Neural progenitor cell (in vitro differentiated cells): ENCODE measurements at regions not wholly inside any gene's neighbourhood (a gene's known extent, or its start where the extent isn't known, plus 50 kb on each side); places are given as distances from the start of the nearest gene placed in this dataset.

Experiments
- DNase-seq: peaks from one replicate; pipeline ENCODE4 v3.0.0-alpha.2; 2016; ENCODE audit warnings: low spot score
- H2AFZ ChIP-seq: fragments of 200-600 bp; sonication (generic); replicated peaks from 2 replicates; pipeline ENCODE4 v1.6.1; 2016; ENCODE audit warnings: antibody characterized with exemption
- H3F3A ChIP-seq: fragments of 200-600 bp; sonication (generic); 2 replicates; pipeline ENCODE4 v1.6.1; 2016; ENCODE audit warnings: antibody characterized with exemption, low read depth
- H3K27ac ChIP-seq: fragments of 200-600 bp; sonication (generic); 2 replicates; pipeline ENCODE4 v1.5.1; 2016; ENCODE audit warnings: mild to moderate bottlenecking
- H3K27me3 ChIP-seq: fragments of 200-600 bp; sonication (generic); 2 replicates; pipeline ENCODE4 v1.6.1; 2016; ENCODE audit warnings: mild to moderate bottlenecking, moderate library complexity
- H3K36me3 ChIP-seq: fragments of 200-600 bp; sonication (generic); 2 replicates; pipeline ENCODE4 v1.5.1; 2016
- H3K4me1 ChIP-seq: fragments of 200-600 bp; sonication (generic); 2 replicates; pipeline ENCODE4 v1.6.1; 2016; ENCODE audit warnings: mixed run types
- H3K4me2 ChIP-seq: fragments of 200-600 bp; sonication (generic); 2 replicates; pipeline ENCODE4 v1.6.1; 2016
- H3K4me3 ChIP-seq: fragments of 200-600 bp; sonication (generic); 2 replicates; pipeline ENCODE4 v1.5.1; 2016
- H3K79me2 ChIP-seq: fragments of 200-600 bp; sonication (generic); 2 replicates; pipeline ENCODE4 v1.6.1; 2016; ENCODE audit warnings: low read depth
- H3K9ac ChIP-seq: fragments of 200-600 bp; sonication (generic); 2 replicates; pipeline ENCODE4 v1.6.1; 2016
- H3K9me3 ChIP-seq: fragments of 200-600 bp; sonication (generic); 2 replicates; pipeline ENCODE4 v1.5.1; 2016; ENCODE audit warnings: low read depth
- H4K20me1 ChIP-seq: fragments of 200-600 bp; sonication (generic); 2 replicates; pipeline ENCODE4 v1.6.1; 2016; ENCODE audit warnings: low read depth
- H3K27ac Mint-ChIP-seq: 3 replicates; pipeline ENCODE4 v1.8.0; 2021; ENCODE audit warnings: mixed read lengths
- H3K27me3 Mint-ChIP-seq: 2 replicates; pipeline ENCODE4 v1.8.0; 2022; ENCODE audit warnings: low read depth, mild to moderate bottlenecking, inconsistent platforms, moderate library complexity, mixed read lengths; ENCODE audit not compliant: insufficient read depth
- H3K36me3 Mint-ChIP-seq: 3 replicates; pipeline ENCODE4 v1.8.0; 2021; ENCODE audit warnings: mixed read lengths
- H3K4me1 Mint-ChIP-seq: 3 replicates; pipeline ENCODE4 v1.8.0; 2021; ENCODE audit warnings: mixed read lengths
- H3K4me3 Mint-ChIP-seq: 3 replicates; pipeline ENCODE4 v1.8.0; 2021; ENCODE audit warnings: mild to moderate bottlenecking, moderate library complexity, mixed read lengths
- H3K9me3 Mint-ChIP-seq: 3 replicates; pipeline ENCODE4 v1.8.0; 2020; ENCODE audit warnings: mixed read lengths
- EZH2 ChIP-seq: fragments of 200-600 bp; sonication (generic); IDR thresholded peaks from 2 replicates; pipeline ENCODE4 v1.6.1; 2017; ENCODE audit warnings: antibody characterized with exemption, mild to moderate bottlenecking, moderate library complexity
- EZH2phosphoT487 ChIP-seq: fragments of 200-600 bp; sonication (generic); IDR thresholded peaks from 2 replicates; pipeline ENCODE4 v1.6.1; 2017; ENCODE audit warnings: antibody characterized with exemption
- TF ChIP-seq, protein P1 (sequence below): fragments of 200-600 bp; sonication (generic); IDR thresholded peaks from 2 replicates; pipeline ENCODE4 v1.5.1; 2017; ENCODE audit warnings: antibody characterized with exemption, mild to moderate bottlenecking

DNA sequence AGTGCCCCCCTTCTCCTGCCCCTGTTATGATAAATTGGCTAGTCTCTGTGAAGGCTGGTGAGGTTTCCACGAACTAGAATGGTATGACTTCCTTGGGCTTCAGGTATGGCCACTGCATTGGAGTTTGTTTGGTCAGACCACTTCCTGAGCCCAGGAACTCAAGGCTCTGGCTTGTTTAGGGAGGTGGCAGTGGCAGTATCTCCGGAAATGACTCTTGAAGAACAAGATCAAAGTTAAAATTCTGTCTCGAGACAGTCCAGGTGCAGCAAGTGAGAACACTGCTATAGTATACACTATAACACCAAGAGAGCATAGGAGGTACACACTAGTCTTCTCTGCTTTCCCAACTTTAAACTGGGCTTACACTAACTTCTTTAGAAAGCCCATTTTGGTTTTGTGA lies 309.1 kb downstream of the KLF12 start:
- Mint-ChIP-seq H3K27ac (no peak overlapping the region), H3K9me3 (peaks cover 5% of the 10 kb centered on the region), H3K4me3 (no peak overlapping the region), H3K4me1 (no peaks in the 10 kb centered on the region), H3K27me3 (peaks cover 6% of the 10 kb centered on the region), H3K36me3 (peaks cover 12% of the 10 kb centered on the region)
- H3K9ac ChIP-seq = no peak overlapping the region
- TF ChIP-seq, protein P1, sequence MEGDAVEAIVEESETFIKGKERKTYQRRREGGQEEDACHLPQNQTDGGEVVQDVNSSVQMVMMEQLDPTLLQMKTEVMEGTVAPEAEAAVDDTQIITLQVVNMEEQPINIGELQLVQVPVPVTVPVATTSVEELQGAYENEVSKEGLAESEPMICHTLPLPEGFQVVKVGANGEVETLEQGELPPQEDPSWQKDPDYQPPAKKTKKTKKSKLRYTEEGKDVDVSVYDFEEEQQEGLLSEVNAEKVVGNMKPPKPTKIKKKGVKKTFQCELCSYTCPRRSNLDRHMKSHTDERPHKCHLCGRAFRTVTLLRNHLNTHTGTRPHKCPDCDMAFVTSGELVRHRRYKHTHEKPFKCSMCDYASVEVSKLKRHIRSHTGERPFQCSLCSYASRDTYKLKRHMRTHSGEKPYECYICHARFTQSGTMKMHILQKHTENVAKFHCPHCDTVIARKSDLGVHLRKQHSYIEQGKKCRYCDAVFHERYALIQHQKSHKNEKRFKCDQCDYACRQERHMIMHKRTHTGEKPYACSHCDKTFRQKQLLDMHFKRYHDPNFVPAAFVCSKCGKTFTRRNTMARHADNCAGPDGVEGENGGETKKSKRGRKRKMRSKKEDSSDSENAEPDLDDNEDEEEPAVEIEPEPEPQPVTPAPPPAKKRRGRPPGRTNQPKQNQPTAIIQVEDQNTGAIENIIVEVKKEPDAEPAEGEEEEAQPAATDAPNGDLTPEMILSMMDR = no peak
- TF ChIP-seq EZH2phosphoT487 = no peak
- no peak for TF ChIP-seq EZH2
- H2AFZ ChIP-seq = no peak overlapping the region
- H3K36me3 ChIP-seq = no peaks in the 10 kb centered on the region
- H3K4me2 ChIP-seq = no peak overlapping the region
- no peaks in the 10 kb centered on the region for H3K79me2 ChIP-seq
- no peaks in the 10 kb centered on the region for H4K20me1 ChIP-seq
- no peaks in the 10 kb centered on the region for H3K9me3 ChIP-seq
- H3F3A ChIP-seq = no peaks in the 10 kb centered on the region
- H3K4me1 ChIP-seq = peaks cover 5% of the 10 kb centered on the region
- no peak for DNase-seq
- no peak overlapping the region for H3K27ac ChIP-seq
- H3K27me3 ChIP-seq = no peaks in the 10 kb centered on the region
- H3K4me3 ChIP-seq = no peak overlapping the region

DNA sequence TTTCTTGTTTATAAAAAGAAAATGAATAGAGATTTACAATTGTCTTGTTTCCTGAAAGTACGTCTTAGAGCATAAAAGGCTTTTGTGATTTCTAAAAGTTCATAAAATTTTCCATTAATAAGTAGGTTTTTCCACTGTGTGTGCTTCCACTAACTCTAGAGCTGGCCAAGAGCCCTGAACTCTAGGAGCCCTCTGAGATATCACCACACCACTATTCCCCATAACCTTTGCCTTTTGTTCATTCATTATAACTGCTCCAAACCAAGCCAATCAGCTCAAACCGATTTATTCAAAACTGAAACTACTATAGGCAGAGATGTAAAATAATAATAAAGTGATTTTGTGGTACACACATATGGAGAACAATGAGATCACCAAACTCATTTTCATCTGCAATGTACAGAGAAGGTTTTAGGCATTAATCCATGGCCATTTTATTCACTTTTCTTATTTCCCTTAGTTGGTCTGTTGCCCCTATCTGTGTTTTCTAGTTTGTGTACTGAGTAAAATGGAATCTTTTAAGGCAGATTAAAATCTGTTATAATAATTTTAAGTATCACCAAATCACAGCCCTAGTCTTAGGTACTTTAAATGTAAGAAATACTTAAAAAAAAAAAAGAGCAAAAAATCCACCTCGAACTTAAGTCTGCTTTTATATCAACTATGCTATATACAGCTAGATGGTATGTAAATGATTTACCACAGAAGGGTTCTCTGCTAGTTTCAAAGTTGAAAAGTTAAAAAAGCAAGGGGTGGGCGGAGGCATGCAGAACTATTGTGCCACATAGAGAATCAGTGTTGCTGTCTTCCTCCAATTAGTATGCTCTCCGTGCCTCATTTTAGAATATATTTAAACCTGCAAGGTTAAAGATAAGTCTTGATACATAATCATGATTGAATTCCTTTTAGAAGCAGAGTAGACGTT lies 311.3 kb downstream of the KLF12 start:
- no peak overlapping the region for H3K4me2 ChIP-seq
- H3K36me3 ChIP-seq = no peaks in the 10 kb centered on the region
- no peak overlapping the region for H3K27ac ChIP-seq
- H3K27me3 ChIP-seq = no peaks in the 10 kb centered on the region
- peaks cover 6% of the 10 kb centered on the region for H3K27me3 Mint-ChIP-seq
- H3K36me3 Mint-ChIP-seq = peaks cover 12% of the 10 kb centered on the region
- H3K4me3 ChIP-seq = no peak overlapping the region
- no peaks in the 10 kb centered on the region for H3K9me3 ChIP-seq
- no peak overlapping the region for H2AFZ ChIP-seq
- no peaks in the 10 kb centered on the region for H3K4me1 ChIP-seq
- peaks cover 5% of the 10 kb centered on the region for H3K9me3 Mint-ChIP-seq
- DNase-seq = no peak
- TF ChIP-seq EZH2phosphoT487 = no peak
- TF ChIP-seq, protein P1 = no peak
- no peaks in the 10 kb centered on the region for H3F3A ChIP-seq
- H3K27ac Mint-ChIP-seq = no peak overlapping the region
- no peak overlapping the region for H3K9ac ChIP-seq
- H3K79me2 ChIP-seq = no peaks in the 10 kb centered on the region
- H4K20me1 ChIP-seq = no peaks in the 10 kb centered on the region
- H3K4me3 Mint-ChIP-seq = no peak overlapping the region
- no peaks in the 10 kb centered on the region for H3K4me1 Mint-ChIP-seq

DNA sequence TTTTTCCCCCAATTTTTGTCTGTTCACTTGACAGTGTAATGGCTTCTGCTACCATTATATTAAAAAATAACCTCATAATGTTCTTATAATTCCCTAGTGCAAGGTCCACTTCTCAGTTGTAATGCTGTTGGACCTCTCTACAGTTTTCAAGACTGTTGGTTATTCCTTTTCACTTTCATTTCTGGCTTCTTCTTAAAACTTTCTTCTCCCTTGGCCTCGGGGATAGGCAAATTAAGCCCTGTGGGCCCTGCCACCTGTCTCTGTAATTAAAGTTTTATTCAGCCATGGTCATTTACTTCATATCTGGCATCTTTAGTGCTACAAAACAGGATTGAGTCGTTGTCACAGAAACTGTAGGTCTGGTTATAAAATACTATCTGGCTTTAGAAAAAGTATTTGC lies 313.5 kb downstream of the KLF12 start:
- Mint-ChIP-seq H3K4me3 (no peak overlapping the region), H3K9me3 (peaks cover 3% of the 10 kb centered on the region), H3K4me1 (no peaks in the 10 kb centered on the region), H3K27me3 (peaks cover 4% of the 10 kb centered on the region), H3K36me3 (peaks cover 9% of the 10 kb centered on the region), H3K27ac (no peak overlapping the region)
- no peak overlapping the region for H3K4me3 ChIP-seq
- no peaks in the 10 kb centered on the region for H3F3A ChIP-seq
- no peak overlapping the region for H2AFZ ChIP-seq
- H3K27me3 ChIP-seq = no peaks in the 10 kb centered on the region
- no peak for TF ChIP-seq EZH2
- TF ChIP-seq EZH2phosphoT487 = no peak
- TF ChIP-seq, protein P1 = no peak
- H3K27ac ChIP-seq = no peak overlapping the region
- no peaks in the 10 kb centered on the region for H3K4me1 ChIP-seq
- no peaks in the 10 kb centered on the region for H3K9me3 ChIP-seq
- H3K9ac ChIP-seq = no peak overlapping the region
- no peaks in the 10 kb centered on the region for H3K79me2 ChIP-seq
- DNase-seq = no peak
- H4K20me1 ChIP-seq = no peaks in the 10 kb centered on the region
- no peak overlapping the region for H3K4me2 ChIP-seq
- no peaks in the 10 kb centered on the region for H3K36me3 ChIP-seq
